Left lung (tissue), 4 donors: ENCODE measurements at regions not wholly inside any gene's neighbourhood (a gene's known extent, or its start where the extent isn't known, plus 50 kb on each side); places are given as distances from the start of the nearest gene placed in this dataset.

ENCODE experiments used
- ATAC-seq: fragments of 200-7000 bp; cut with Tn5 transposase; one replicate; pipeline ENCODE4 v1.9.1; 2020; ENCODE audit warnings: moderate library complexity
- DNase-seq, 4 donors: peaks; one replicate each; pipeline ENCODE4 v3.0.0-alpha.2; 2013 to 2020
- H3K27ac ChIP-seq, 2 donors: fragments of 200-600 bp; sonication (generic) in 1 of 2; one replicate each; pipeline versions ENCODE4 v1.5.0 to v1.8.0; 2020 to 2021
- H3K27me3 ChIP-seq, 2 donors: fragments of 200-600 bp; sonication (generic) in 1 of 2; one replicate each; pipeline versions ENCODE4 v1.5.0 to v1.8.0; 2020 to 2021
- H3K36me3 ChIP-seq, 2 donors: fragments of 200-600 bp; sonication (generic) in 1 of 2; one replicate each; pipeline versions ENCODE4 v1.5.0 to v1.8.0; 2020 to 2021
- H3K4me1 ChIP-seq, 2 donors: fragments of 200-600 bp; one replicate each; pipeline ENCODE4 v1.8.0; 2021
- H3K4me3 ChIP-seq, 2 donors: fragments of 200-600 bp; sonication (generic) in 1 of 2; one replicate each; pipeline versions ENCODE4 v1.5.0 to v1.8.0; 2020 to 2021; ENCODE audit warnings: mild to moderate bottlenecking in 1 of 2
- H3K9me3 ChIP-seq, 2 donors: fragments of 200-600 bp; sonication (generic) in 1 of 2; one replicate each; pipeline versions ENCODE4 v1.5.0 to v1.8.0; 2020 to 2021
- intact Hi-C, 2 donors: fragments of 100-400 bp; cut with DNase I; formaldehyde crosslinking; loops; one replicate each; pipeline versions ENCODE4 v1.11.2 to v1.14.2; 2022
- TF ChIP-seq, protein P1 (sequence below), 2 donors: fragments of 200-600 bp; sonication (generic) in 1 of 2; IDR thresholded peaks; one replicate each; pipeline versions ENCODE4 v1.5.0 to v1.8.0; 2021; ENCODE audit warnings: antibody characterized with exemption in 2 of 2
- donor health status: DM: no; HTN: yes; CAD: no.
- donor health status: DM: no; HTN: no; CAD: no.

DNA sequence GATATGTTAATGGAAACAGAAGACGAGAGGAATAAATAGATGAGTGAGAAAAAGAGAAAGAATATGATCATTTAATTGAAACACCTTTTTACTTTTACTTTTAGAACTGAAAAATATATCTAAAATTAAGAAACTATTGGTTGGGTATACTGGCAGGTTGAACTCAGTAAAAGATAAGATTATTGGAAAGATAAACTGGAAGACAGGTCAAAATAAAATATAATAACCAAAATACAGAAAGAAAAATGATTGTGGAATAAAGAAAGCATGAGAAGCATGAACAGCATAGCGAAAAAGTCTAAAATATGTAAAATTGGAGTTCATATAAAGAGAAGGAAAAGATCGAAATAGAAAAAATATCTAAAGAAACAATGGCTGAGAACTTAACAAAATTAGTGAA is 242.2 kb upstream of the MIR17HG start:
- intact Hi-C loops: no loop called here
- H3K9me3 ChIP-seq: no peaks in the 10 kb centered on the region
- H3K4me3 ChIP-seq: no peak overlapping the region
- no peaks in the 10 kb centered on the region for H3K4me1 ChIP-seq
- no peak for ATAC-seq
- no peak overlapping the region for H3K27ac ChIP-seq
- no peak for DNase-seq
- H3K27me3 ChIP-seq: no peaks in the 10 kb centered on the region
- H3K36me3 ChIP-seq: no peaks in the 10 kb centered on the region
- TF ChIP-seq, protein P1, sequence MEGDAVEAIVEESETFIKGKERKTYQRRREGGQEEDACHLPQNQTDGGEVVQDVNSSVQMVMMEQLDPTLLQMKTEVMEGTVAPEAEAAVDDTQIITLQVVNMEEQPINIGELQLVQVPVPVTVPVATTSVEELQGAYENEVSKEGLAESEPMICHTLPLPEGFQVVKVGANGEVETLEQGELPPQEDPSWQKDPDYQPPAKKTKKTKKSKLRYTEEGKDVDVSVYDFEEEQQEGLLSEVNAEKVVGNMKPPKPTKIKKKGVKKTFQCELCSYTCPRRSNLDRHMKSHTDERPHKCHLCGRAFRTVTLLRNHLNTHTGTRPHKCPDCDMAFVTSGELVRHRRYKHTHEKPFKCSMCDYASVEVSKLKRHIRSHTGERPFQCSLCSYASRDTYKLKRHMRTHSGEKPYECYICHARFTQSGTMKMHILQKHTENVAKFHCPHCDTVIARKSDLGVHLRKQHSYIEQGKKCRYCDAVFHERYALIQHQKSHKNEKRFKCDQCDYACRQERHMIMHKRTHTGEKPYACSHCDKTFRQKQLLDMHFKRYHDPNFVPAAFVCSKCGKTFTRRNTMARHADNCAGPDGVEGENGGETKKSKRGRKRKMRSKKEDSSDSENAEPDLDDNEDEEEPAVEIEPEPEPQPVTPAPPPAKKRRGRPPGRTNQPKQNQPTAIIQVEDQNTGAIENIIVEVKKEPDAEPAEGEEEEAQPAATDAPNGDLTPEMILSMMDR (IDR thresholded peaks at IDR 0.05): no peak

GRCh38 chr13:91106565-91106964 is 240.9 kb upstream of the MIR17HG start:
- Histone ChIP-seq H3K27ac (no peak overlapping the region), H3K9me3 (no peaks in the 10 kb centered on the region), H3K4me1 (no peaks in the 10 kb centered on the region), H3K36me3 (no peaks in the 10 kb centered on the region), H3K27me3 (no peaks in the 10 kb centered on the region), H3K4me3 (no peak overlapping the region)
- DNase-seq (no peak), ATAC-seq (no peak)
- intact Hi-C loops: no loop called here
- TF ChIP-seq, protein P1 (IDR thresholded peaks at IDR 0.05): no peak

GRCh38 chr13:91108315-91108714 is 239.2 kb upstream of the MIR17HG start:
- DNase-seq (no peak), ATAC-seq (no peak)
- Histone ChIP-seq H3K4me3 (no peak overlapping the region), H3K4me1 (no peaks in the 10 kb centered on the region), H3K27ac (no peak overlapping the region), H3K36me3 (no peaks in the 10 kb centered on the region), H3K27me3 (no peaks in the 10 kb centered on the region), H3K9me3 (no peaks in the 10 kb centered on the region)
- intact Hi-C loops: no loop called here
- TF ChIP-seq, protein P1 (IDR thresholded peaks at IDR 0.05): no peak

DNA sequence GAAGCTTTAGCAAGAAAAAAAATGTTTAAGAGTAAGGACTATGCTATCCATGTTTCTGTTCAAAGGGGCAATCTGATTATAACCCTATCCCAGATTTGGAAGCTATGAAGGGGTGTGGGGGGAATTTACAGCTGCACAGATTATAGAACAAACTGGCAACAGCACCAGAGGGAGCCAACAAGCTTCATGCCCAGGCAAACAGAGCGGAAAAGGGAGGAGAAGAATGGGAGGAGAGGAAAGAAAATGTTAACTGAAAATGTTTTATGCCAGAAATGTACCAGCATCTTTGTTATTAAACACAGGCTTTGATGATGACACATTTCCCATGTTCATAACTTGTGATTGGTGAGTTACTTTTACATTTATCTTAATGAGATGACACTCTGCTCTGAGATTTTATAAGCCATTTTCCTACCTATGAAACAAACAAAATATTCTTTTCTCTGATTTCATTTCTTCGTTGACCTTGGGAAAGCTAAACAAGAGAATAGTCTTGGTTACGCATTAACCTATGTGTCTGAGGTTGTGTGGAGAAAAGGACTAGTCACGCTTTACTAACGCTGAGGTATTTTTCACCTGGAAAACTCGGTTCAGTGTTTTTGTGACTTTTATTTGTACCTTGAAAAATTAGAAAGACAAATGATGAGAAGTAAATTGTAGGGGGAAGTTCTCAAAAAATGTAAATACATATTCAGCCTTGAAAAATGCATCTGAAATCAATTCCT is 235.8 kb upstream of the MIR17HG start:
- Histone ChIP-seq H3K27ac (no peak overlapping the region), H3K4me1 (no peaks in the 10 kb centered on the region)
- no peak for ATAC-seq

DNA sequence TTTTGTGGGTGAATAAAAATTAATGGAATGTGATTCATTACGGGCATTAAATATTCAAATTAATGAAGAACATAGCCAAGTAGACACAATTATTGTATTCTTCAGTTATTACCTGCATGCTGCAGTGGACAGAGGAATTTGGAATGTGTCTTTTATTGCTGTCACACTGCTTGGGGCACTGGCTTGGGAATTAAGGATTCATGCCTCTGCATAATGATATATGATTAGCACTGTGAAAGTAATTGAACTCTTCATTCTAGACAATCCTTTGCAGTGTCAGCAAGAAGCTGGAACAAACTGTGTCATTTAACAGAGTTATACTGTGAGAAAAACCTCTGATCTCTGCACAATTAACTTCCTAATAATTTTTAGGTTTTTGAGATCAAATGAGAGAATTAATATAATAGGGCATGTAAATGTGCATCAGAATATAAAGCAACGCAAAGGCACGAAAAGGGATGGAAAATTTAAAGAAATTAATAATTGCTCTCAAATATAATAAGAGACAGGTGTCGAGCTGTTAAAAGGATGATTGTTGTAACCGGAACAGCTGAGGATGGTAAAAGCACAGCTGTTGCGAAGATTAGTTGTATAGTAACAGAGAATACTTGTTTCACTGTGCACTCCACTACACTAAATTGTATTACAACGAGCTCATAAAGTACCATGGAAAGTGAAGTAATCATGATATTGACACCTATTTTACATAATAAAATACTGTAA is 235.1 kb upstream of the MIR17HG start:
- Histone ChIP-seq H3K9me3 (no peaks in the 10 kb centered on the region), H3K36me3 (no peaks in the 10 kb centered on the region), H3K27me3 (no peaks in the 10 kb centered on the region), H3K4me1 (no peaks in the 10 kb centered on the region), H3K27ac (no peak overlapping the region), H3K4me3 (no peak overlapping the region)
- intact Hi-C loops: no loop called here
- ATAC-seq: no peak
- TF ChIP-seq, protein P1 (IDR thresholded peaks at IDR 0.05): no peak
- no peak for DNase-seq

More for the DNA sequence above, 235.8 kb upstream of the MIR17HG start:
- no peaks in the 10 kb centered on the region for H3K36me3 ChIP-seq
- intact Hi-C loops: no loop called here
- no peaks in the 10 kb centered on the region for H3K27me3 ChIP-seq
- TF ChIP-seq, protein P1 (IDR thresholded peaks at IDR 0.05): no peak
- H3K9me3 ChIP-seq: no peaks in the 10 kb centered on the region
- DNase-seq: no peak
- no peak overlapping the region for H3K4me3 ChIP-seq
